K562 (cell line): ENCODE measurements at regions not wholly inside any gene's neighbourhood (a gene's known extent, or its start where the extent isn't known, plus 50 kb on each side); places are given as distances from the start of the nearest gene placed in this dataset.

ENCODE experiments used
- CC2D1A ChIP-seq: fragments of 450-650 bp; IDR thresholded peaks from 2 replicates; pipeline ENCODE4 v1.6.1; 2017; ENCODE audit warnings: mild to moderate bottlenecking
- ZNF324 ChIP-seq: fragments of 250-450 bp; sonication (Bioruptor Pico); IDR thresholded peaks from 2 replicates; pipeline ENCODE4 v1.4.0; 2020; ENCODE audit warnings: mild to moderate bottlenecking
- TF ChIP-seq, protein P1 (sequence below), 3 experiments: IDR thresholded peaks in 2 of 3; conservative IDR thresholded peaks in 1 of 3; 2 replicates each; pipeline ENCODE4 v1.5.1; 2011 to 2012; ENCODE audit warnings: low read length in 3 of 3, mild to moderate bottlenecking in 3 of 3, control low read depth in 2 of 3, improper control_type of control experiment in 1 of 3, inconsistent platforms in 1 of 3, low read depth in 1 of 3, mixed read lengths in 1 of 3, moderate library complexity in 1 of 3; ENCODE audit not compliant: insufficient read depth in 2 of 3

DNA sequence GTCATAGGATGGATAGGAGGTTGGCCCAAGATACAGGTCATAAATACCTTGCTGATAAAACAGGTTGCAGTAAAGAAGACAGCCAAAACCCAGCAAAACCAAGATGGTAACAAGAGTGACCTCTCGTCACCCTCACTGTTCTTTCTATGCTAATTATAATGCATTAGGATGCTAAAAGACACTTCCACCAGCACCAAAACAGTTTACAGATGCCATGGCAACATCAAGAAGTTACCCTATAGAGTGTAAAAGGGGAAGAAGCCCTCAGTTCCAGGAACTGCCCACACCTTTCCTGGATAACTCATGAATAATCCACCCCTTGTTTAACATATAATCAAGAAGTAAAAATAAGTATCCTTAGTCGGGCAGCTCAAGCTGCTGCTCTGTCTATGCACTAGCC, 671.9 kb downstream of the PTPRC start:
- TF ChIP-seq, protein P1, sequence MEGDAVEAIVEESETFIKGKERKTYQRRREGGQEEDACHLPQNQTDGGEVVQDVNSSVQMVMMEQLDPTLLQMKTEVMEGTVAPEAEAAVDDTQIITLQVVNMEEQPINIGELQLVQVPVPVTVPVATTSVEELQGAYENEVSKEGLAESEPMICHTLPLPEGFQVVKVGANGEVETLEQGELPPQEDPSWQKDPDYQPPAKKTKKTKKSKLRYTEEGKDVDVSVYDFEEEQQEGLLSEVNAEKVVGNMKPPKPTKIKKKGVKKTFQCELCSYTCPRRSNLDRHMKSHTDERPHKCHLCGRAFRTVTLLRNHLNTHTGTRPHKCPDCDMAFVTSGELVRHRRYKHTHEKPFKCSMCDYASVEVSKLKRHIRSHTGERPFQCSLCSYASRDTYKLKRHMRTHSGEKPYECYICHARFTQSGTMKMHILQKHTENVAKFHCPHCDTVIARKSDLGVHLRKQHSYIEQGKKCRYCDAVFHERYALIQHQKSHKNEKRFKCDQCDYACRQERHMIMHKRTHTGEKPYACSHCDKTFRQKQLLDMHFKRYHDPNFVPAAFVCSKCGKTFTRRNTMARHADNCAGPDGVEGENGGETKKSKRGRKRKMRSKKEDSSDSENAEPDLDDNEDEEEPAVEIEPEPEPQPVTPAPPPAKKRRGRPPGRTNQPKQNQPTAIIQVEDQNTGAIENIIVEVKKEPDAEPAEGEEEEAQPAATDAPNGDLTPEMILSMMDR (IDR thresholded peaks at IDR 0.05 in 2 of 3, conservative IDR thresholded peaks at IDR 0.05 in 1 of 3; ENCODE audit: insufficient read depth in 2 of 3, low read depth in 1 of 3, low read length in 3 of 3), result no peak
- TF ChIP-seq ZNF324 (CRISPR knock-in tag) (no peak), CC2D1A (no peak)
